ENCODE measurements at regions not wholly inside any gene's neighbourhood (a gene's known extent, or its start where the extent isn't known, plus 50 kb on each side); places are given as distances from the start of the nearest gene placed in this dataset.
"Not testable (repeated sequence)": the region's sequence is repeated elsewhere in the genome, so short reads cannot be mapped to it uniquely, and the experiment has no call there.

- no peak for DNase-seq
Observed at GRCh38 chr2:180609626-180610340, 370.6 kb upstream of the UBE2E3 start.

- DNase-seq: no peak
Observed at GRCh38 chr2:180607514-180608049, 372.8 kb upstream of the UBE2E3 start.

- DNase-seq: no peak
Observed at GRCh38 chr2:180604077-180604476, 376.3 kb upstream of the UBE2E3 start.

GRCh38 chr2:180601016-180601415 is 379.4 kb upstream of the UBE2E3 start:
- no peak for DNase-seq

DNA sequence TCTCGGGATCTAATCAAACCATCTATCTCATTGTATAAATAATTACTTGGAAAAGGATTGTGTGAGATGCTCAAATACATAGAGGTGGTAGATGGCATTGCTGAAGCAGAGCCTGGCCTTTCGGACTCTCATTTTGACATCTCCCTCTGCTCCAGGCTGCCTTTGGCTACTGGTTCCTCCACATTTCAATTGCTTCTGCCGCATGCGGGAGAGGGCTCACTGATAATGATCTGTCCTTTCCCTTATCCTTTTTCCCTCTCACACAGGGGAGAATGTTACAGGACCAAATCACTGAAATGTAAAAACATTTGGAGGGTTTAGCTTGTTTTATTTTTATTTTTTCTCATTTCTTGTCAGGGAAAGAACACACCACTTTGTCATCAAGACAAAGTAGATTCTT is 380.6 kb upstream of the UBE2E3 start:
- DNase-seq: peak in 3 of 56 donors; percentile 0 to 1 (median 0)

DNA sequence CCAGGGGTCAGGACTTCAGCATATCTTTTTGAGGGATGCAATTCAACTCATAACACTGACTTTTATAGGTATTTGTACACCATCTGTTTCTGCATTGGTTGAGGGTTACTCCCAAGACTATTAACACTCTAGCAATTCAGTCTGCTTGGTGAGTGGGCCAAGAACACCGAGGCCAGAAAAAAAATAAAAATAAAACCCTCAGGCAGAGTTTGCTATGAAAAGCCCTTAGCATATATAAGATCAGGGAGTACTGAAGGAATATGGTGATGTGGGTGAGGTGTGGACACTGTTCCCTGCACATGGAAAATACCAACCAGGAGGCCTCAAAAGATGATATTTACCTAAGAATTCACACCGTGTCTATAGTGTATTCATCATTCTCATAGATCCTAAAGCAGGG is 383.2 kb upstream of the UBE2E3 start:
- no peak for DNase-seq

GRCh38 chr2:180596453-180596852 is 384.0 kb upstream of the UBE2E3 start:
- DNase-seq: no peak

DNA sequence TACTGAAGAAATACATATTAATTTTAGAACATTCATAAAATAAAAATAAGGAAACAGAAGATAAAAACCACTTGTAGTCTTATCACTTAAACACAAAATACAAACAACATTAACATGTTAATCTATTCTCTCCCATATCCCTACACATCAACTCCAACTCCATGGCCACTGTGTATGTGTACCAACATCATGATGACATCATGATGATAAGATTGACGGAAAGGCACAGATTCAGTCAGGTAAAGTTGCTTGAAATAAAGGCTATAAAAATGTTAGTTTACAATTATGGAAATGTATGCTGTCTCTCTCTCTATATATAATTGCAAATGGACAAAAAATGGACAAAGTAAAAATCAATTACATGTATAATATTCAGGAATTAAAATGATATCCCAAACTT is 388.5 kb upstream of the UBE2E3 start:
- DNase-seq: no peak

DNA sequence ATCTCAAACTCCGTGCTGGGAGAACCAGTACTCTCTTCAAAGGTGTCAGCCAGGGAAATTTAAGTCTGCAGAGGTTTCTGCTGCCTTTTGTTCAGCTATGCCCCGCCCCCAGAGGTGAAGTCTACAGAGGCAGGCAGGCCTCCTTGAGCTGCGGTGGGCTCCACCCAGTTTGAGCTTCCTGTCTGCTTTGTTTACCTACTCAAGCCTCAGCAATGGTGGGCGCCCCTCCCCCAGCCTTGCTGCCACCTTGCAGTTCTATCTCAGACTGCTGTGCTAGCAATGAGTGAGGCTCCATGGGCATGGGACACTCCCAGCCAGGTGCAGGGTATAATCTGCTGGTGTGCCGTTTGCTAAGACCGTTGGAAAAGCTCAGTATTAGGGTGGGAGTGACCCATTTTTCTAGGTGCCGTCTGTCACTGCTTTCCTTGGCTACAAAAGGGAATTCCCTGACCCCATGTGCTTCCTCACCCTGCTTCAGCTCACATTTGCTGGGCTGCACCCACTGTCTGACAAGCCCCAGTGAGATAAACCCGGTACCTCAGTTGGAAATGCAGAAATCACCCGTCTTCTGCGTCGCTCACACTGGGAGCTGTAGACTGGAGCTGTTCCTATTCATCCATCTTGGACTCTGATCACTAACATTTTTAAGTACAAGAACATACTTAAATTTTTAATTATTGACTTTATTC is 389.2 kb upstream of the UBE2E3 start:
- DNase-seq: not testable (repeated sequence)

GRCh38 chr2:180583441-180584140 is 396.8 kb upstream of the UBE2E3 start:
- peak in 3 of 56 donors; percentile 0 to 14 (median 5) for DNase-seq

DNA sequence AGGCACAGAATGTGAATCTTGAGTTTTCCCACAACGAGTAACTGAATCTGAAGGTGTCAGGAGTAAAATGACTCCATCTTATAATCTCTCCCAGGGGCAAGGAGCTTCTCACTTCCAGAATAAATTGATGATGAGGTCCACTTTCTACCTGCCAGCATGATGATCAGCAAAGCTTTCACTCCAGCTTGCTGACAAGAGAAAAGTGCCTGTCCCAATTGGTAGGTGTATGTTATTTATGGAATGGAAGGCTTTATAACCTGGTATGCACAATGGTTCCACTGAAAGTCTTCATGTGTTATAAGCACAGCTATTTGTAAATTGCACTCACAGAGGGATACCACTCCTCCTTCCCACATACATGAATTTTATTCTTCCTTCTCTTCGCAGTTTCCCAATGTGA is 401.0 kb upstream of the UBE2E3 start:
- DNase-seq: no peak

DNA sequence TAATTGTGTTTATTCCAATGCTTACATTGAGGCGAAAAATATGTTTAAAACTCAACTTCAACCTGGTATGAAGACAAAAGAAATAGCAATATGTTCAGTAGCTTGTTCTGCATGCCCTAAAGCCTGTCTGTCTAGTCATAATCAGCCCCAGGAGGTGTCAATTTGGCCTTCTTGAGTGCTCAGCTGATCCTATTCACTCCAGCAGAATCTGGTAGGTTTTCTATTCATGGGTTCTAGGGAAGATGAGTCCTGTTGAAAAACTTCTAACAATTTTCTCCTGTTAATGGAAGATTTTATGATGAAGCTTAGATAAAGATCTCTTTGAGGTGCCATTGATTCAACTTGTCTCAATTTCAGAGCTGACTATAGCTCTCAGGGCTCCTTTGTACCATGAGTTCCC is 402.0 kb upstream of the UBE2E3 start:
- DNase-seq: no peak

- no peak for DNase-seq
Observed at GRCh38 chr2:180577567-180577966, 402.8 kb upstream of the UBE2E3 start.

GRCh38 chr2:180573951-180574350 is 406.5 kb upstream of the UBE2E3 start:
- DNase-seq: no peak

GRCh38 chr2:180572346-180572745 is 408.1 kb upstream of the UBE2E3 start:
- no peak for DNase-seq

DNA sequence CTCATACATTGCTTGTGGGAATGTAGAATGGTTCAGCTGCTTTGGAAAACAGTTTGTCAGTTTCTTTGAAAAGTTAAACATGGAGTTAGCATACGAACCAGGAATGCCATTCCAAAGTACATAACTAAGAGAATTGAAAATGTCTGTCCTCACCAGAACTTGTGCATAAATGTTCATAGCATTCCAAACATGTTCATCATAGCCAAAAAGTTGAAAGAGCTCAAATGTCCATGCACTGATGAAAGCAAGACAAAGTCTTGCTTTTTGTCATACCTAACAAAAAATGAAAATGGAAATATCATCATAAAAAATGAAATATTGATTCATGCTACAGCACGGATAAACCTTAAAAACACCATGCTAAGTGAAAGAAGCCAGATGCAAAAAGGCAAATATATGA is 408.8 kb upstream of the UBE2E3 start:
- no peak for DNase-seq

DNA sequence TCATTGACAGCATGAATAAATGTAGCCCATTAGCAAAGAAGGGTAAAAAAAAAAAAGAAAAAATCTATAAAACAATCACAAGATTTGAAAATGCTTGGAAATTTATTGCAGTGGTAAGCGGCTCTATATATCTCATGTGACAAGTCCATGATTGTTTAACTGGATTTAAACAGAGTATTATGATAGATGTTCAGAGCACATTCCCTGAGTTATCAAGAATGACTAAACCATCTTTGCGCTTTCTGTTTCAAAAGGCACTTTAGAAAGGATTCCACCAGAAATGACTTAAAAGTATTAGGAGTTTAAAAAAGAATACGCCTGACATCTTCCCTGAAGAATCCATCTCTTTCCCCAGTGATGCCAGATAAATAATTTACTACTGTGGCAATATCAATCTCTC is 409.5 kb upstream of the UBE2E3 start:
- DNase-seq: no peak

DNA sequence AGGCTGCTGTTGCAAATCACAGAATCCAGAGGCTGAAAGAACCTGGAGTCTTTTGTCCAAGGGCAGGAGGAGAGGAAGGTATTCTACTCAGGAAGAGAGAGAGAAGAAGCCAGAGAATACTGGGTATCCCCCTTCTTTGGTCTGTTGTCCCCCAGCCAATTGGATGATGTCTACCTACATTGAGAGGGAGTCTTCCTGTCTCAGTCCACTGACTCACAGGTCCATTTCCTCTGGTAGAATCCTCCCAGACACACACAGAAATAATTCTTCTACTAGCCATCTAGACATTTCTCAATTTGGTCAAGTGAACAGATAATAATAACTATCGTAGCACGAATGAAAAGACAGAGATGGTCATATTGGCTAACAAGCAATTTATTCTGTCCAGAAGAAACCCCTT is 416.4 kb upstream of the UBE2E3 start:
- DNase-seq: no peak

- no peak for DNase-seq
Observed at GRCh38 chr2:180562378-180562777, 418.0 kb upstream of the UBE2E3 start.

GRCh38 chr2:180559771-180560170 is 420.6 kb upstream of the UBE2E3 start:
- no peak for DNase-seq

DNA sequence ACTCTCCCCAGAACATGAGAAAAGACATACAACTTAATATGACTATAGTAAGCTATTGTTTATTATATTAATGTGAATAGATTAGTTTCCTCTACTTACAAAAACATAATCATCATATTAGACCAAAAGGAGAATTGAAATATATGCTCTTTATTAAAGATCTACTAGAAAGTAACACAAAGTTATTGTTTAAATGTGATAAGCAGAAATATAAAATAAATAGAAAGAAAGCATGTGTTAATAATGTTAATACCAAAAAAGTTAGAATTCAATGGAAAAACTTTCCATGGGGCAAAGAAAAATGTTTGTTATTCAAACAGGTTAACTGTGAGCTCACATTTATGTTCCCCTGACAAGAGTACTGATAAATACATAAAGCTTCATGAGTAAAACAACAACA is 421.4 kb upstream of the UBE2E3 start:
- no peak for DNase-seq

GRCh38 chr2:180555391-180555965 is 424.9 kb upstream of the UBE2E3 start:
- DNase-seq: no peak
